ENCODE measurements at regions not wholly inside any gene's neighbourhood (a gene's known extent, or its start where the extent isn't known, plus 50 kb on each side); places are given as distances from the start of the nearest gene placed in this dataset.
A peak's percentile ranks its signal among the peaks of the same experiment; 100 is the strongest.

GRCh38 chr11:82365351-82365750, 368.3 kb downstream of the FAM181B start:
- DNase-seq = no peak

GRCh38 chr11:82356316-82356715, 377.3 kb downstream of the FAM181B start:
- DNase-seq = no peak

- no peak for DNase-seq
These were observed 378.3 kb downstream of the FAM181B start for GRCh38 chr11:82355313-82355823.

GRCh38 chr11:82326853-82327252, 406.8 kb downstream of the FAM181B start:
- no peak for DNase-seq

GRCh38 chr11:82321206-82321605, 412.5 kb downstream of the FAM181B start:
- DNase-seq = no peak

GRCh38 chr11:82315093-82315492, 418.6 kb downstream of the FAM181B start:
- no peak for DNase-seq

GRCh38 chr11:82308979-82309378, 424.7 kb downstream of the FAM181B start:
- DNase-seq = no peak

- no peak for DNase-seq
These were observed 428.5 kb downstream of the FAM181B start for GRCh38 chr11:82305123-82305522.

- DNase-seq = no peak
These were observed 430.0 kb downstream of the FAM181B start for GRCh38 chr11:82303671-82304070.

- no peak for DNase-seq
These were observed 445.2 kb downstream of the FAM181B start for GRCh38 chr11:82288471-82288870.

- DNase-seq = no peak
These were observed 462.8 kb downstream of the FAM181B start for GRCh38 chr11:82270870-82271269.

- DNase-seq = no peak
These were observed 465.0 kb downstream of the FAM181B start for GRCh38 chr11:82268627-82269026.

GRCh38 chr11:82267186-82267585, 466.5 kb downstream of the FAM181B start:
- DNase-seq = no peak

- no peak for DNase-seq
These were observed 472.3 kb downstream of the FAM181B start for GRCh38 chr11:82261367-82261766.

- no peak for DNase-seq
These were observed 483.6 kb downstream of the FAM181B start for GRCh38 chr11:82250047-82250446.

GRCh38 chr11:82246926-82247325, 486.7 kb downstream of the FAM181B start:
- DNase-seq = no peak

- no peak for DNase-seq
These were observed 494.2 kb downstream of the FAM181B start for GRCh38 chr11:82239498-82239897.

GRCh38 chr11:82234256-82234655, 499.4 kb downstream of the FAM181B start:
- DNase-seq = no peak

GRCh38 chr11:82233201-82233600, 500.5 kb downstream of the FAM181B start:
- peak in 1 of 5 donors; percentile 21 for DNase-seq

- no peak for DNase-seq
These were observed 504.3 kb downstream of the FAM181B start for GRCh38 chr11:82229341-82229740.

GRCh38 chr11:82225930-82226329, 507.7 kb downstream of the FAM181B start:
- no peak for DNase-seq

GRCh38 chr11:82225502-82225901, 508.2 kb downstream of the FAM181B start:
- no peak for DNase-seq

- DNase-seq = no peak
These were observed 516.6 kb downstream of the FAM181B start for GRCh38 chr11:82216927-82217570.

GRCh38 chr11:82210011-82210410, 523.7 kb downstream of the FAM181B start:
- DNase-seq = no peak

GRCh38 chr11:82195283-82195682, 538.4 kb downstream of the FAM181B start:
- no peak for DNase-seq
